Smooth muscle cell (in vitro differentiated cells): ENCODE measurements at regions not wholly inside any gene's neighbourhood (a gene's known extent, or its start where the extent isn't known, plus 50 kb on each side); places are given as distances from the start of the nearest gene placed in this dataset.

Experiments used
- DNase-seq: peaks from one replicate; lab custom pipeline; 2025; ENCODE audit not compliant: unreplicated experiment; lab: John Stamatoyannopoulos, UW
- H2AFZ ChIP-seq: fragments of 200-600 bp; sonication (generic); 2 replicates; pipeline ENCODE4 v1.6.0; 2016; ENCODE audit warnings: antibody characterized with exemption, low read depth, mild to moderate bottlenecking
- H3F3A ChIP-seq: fragments of 200-600 bp; sonication (generic); 2 replicates; pipeline ENCODE4 v1.6.0; 2017; ENCODE audit warnings: antibody characterized with exemption, low read depth
- H3K27ac ChIP-seq: fragments of 200-600 bp; sonication (generic); 2 replicates; pipeline ENCODE4 v1.5.1; 2016; ENCODE audit warnings: low read depth, mild to moderate bottlenecking
- H3K27me3 ChIP-seq: fragments of 200-600 bp; sonication (generic); 2 replicates; pipeline ENCODE4 v1.6.1; 2016; ENCODE audit warnings: low read depth, mild to moderate bottlenecking
- H3K36me3 ChIP-seq: fragments of 200-600 bp; sonication (generic); 2 replicates; pipeline ENCODE4 v1.5.1; 2016; ENCODE audit warnings: low read depth
- H3K4me1 ChIP-seq: fragments of 200-600 bp; sonication (generic); 2 replicates; pipeline ENCODE4 v1.5.1; 2016; ENCODE audit warnings: low read depth
- H3K4me2 ChIP-seq: fragments of 200-600 bp; sonication (generic); 2 replicates; pipeline ENCODE4 v1.6.0; 2016; ENCODE audit warnings: mild to moderate bottlenecking
- H3K4me3 ChIP-seq: fragments of 200-600 bp; sonication (generic); 2 replicates; pipeline ENCODE4 v1.5.1; 2016; ENCODE audit warnings: mild to moderate bottlenecking
- H3K79me2 ChIP-seq: fragments of 200-600 bp; sonication (generic); 2 replicates; pipeline ENCODE4 v1.6.0; 2016; ENCODE audit warnings: low read depth, mild to moderate bottlenecking
- H3K9ac ChIP-seq: fragments of 200-600 bp; sonication (generic); 2 replicates; pipeline ENCODE4 v1.6.0; 2016; ENCODE audit warnings: low read depth
- H3K9me3 ChIP-seq: fragments of 200-600 bp; sonication (generic); replicated peaks from 2 replicates; pipeline ENCODE4 v1.5.1; 2016; ENCODE audit warnings: low read depth
- H4K20me1 ChIP-seq: fragments of 200-600 bp; sonication (generic); 2 replicates; pipeline ENCODE4 v1.6.0; 2016; ENCODE audit warnings: low read depth
- WGBS: methylation state at CpG from one replicate; pipeline ENCODE4 v1.1.7; 2016; ENCODE audit warnings: low lambda C conversion rate; 5-methylcytosine and 5-hydroxymethylcytosine counted together
- TF ChIP-seq, protein P1 (sequence below): fragments of 200-600 bp; sonication (generic); IDR thresholded peaks from 2 replicates; pipeline ENCODE4 v1.5.1; 2017; ENCODE audit warnings: borderline replicate concordance, mild to moderate bottlenecking, antibody characterized with exemption; ENCODE audit not compliant: insufficient read depth, poor library complexity, severe bottlenecking

DNA sequence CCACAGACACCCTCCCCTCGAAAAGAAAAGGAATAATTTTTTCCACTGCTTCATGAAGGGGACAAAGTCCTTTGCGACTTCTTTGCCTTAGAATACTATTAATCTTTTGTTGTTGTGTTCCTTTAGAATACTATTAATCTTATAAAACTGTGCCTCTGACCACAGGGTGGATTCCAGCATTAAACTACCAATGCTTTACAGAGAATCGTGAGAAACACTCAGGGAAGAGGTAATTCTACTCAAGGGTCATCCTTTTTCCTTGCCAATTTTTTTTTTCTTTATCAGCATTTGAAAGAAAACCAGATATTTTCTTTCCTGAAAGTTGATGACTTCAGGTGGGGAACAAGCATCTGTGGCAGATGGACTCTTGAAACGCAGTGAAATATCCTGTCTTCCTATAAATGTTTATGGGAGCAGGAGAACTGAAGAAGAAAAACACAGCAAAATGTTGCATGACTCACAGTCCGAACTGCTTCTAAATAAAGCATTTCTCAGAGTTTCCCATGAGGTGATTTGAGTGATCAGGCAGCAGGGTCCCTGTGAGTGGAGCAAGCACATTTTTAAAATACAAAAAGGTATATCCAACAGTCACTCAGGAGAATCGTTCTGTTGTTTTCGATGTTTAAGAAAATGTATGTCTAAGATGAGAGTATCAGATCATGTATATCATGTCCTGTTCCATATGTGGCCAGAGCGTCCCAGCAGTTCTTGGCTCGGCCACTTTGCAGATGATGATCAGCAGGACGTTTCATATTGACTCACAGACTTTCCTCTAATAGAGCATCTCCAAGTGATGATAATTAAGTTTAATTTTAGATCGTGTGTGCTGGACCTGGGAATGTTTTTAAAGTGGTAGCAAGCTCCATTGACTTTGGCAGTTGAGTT, 154.2 kb upstream of the RUNX1 start:
- peaks cover 18% of the 10 kb centered on the region for H3F3A ChIP-seq
- peak overlapping the region; percentile 74 for H3K9ac ChIP-seq
- TF ChIP-seq, protein P1, sequence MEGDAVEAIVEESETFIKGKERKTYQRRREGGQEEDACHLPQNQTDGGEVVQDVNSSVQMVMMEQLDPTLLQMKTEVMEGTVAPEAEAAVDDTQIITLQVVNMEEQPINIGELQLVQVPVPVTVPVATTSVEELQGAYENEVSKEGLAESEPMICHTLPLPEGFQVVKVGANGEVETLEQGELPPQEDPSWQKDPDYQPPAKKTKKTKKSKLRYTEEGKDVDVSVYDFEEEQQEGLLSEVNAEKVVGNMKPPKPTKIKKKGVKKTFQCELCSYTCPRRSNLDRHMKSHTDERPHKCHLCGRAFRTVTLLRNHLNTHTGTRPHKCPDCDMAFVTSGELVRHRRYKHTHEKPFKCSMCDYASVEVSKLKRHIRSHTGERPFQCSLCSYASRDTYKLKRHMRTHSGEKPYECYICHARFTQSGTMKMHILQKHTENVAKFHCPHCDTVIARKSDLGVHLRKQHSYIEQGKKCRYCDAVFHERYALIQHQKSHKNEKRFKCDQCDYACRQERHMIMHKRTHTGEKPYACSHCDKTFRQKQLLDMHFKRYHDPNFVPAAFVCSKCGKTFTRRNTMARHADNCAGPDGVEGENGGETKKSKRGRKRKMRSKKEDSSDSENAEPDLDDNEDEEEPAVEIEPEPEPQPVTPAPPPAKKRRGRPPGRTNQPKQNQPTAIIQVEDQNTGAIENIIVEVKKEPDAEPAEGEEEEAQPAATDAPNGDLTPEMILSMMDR, result no peak
- no peaks in the 10 kb centered on the region for H3K27me3 ChIP-seq
- peak overlapping the region; percentile 44 for H2AFZ ChIP-seq
- WGBS, result 29% methylated on average over 11 of the region's 11 CpGs
- no peaks in the 10 kb centered on the region for H3K9me3 ChIP-seq
- H3K79me2 ChIP-seq, result no peaks in the 10 kb centered on the region
- H3K36me3 ChIP-seq, result no peaks in the 10 kb centered on the region
- peak overlapping the region; percentile 66 for H3K4me2 ChIP-seq
- DNase-seq, result no peak
- no peaks in the 10 kb centered on the region for H4K20me1 ChIP-seq
- H3K27ac ChIP-seq, result peak overlapping the region; percentile 94
- H3K4me3 ChIP-seq, result no peak overlapping the region
- H3K4me1 ChIP-seq, result peaks cover 8% of the 10 kb centered on the region

DNA sequence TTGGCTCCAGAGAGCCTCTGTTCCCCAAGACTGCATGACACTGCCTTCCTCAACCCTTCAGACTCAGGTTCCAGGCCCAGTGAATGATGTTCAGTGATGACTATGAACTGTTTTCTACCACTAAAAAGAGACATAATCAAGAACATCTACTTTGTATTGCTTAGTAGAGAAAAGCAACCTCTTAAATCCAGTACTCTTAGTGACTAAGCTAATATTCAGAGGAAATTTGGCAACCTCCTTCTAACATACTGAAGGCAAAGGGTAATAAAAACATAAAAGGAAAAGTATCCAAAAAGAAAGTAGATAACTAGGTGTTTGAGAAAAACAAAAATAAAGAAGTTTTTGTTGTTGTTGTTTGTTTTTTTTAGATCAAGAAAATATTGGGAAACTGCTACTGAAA, 153.3 kb upstream of the RUNX1 start:
- Histone ChIP-seq H3K9me3 (no peaks in the 10 kb centered on the region), H3K4me2 (peak overlapping the region; percentile 66), H3K9ac (peak overlapping the region; percentile 74), H3K27me3 (no peaks in the 10 kb centered on the region), H4K20me1 (no peaks in the 10 kb centered on the region), H3K4me3 (no peak overlapping the region), H2AFZ (peak overlapping the region; percentile 44), H3K36me3 (no peaks in the 10 kb centered on the region), H3K27ac (peak overlapping the region; percentile 94), H3F3A (peaks cover 23% of the 10 kb centered on the region), H3K4me1 (peaks cover 8% of the 10 kb centered on the region), H3K79me2 (no peaks in the 10 kb centered on the region)
- no peak for DNase-seq
- TF ChIP-seq, protein P1, result no peak

DNA sequence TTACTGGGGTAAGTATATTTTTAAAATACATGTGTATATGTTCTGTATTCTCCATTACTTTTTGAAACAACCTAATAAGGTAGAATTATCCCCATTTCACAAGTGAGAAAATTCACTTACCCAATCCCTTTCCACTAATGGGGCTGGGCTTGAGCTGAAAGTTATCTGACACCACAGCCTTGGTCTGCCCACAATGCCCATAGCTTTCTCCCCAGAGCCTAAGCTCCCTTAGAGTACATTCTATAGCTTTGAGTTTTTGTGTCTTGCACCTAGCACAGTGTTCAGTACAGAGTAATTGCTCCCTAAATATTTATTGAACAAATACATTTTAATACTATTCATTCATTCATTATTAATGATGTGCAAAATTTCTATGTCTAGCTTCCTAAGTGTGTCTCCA, 152.7 kb upstream of the RUNX1 start:
- Histone ChIP-seq H3K9ac (no peak overlapping the region), H3K4me3 (no peak overlapping the region), H3F3A (peaks cover 29% of the 10 kb centered on the region), H4K20me1 (no peaks in the 10 kb centered on the region), H3K79me2 (no peaks in the 10 kb centered on the region), H2AFZ (no peak overlapping the region), H3K36me3 (no peaks in the 10 kb centered on the region), H3K4me2 (no peak overlapping the region), H3K27me3 (no peaks in the 10 kb centered on the region), H3K9me3 (no peaks in the 10 kb centered on the region), H3K27ac (peak overlapping the region; percentile 94), H3K4me1 (peaks cover 8% of the 10 kb centered on the region)
- no peak for DNase-seq
- TF ChIP-seq, protein P1, result no peak

DNA sequence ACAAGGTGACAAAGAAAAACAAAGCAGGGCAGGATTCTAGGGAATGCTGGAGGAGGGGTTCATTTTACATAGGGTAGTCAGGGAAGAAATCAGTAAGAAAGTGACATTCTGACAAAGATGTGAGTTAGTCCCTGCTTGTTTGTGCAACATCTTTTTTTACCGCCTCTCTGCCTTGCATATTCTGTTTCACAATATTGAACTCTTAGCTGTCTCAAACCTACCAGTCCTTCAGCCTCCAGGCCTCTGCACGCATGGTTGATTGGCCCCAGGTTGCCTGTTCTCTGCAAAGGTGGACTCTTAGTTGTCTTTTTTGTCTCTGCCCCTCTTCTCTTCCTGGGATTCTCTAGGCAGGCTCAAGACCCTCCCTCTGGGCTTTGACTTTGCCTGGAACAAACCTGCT, 152.2 kb upstream of the RUNX1 start:
- no peaks in the 10 kb centered on the region for H3K27me3 ChIP-seq
- H3K79me2 ChIP-seq, result no peaks in the 10 kb centered on the region
- 67% methylated on average over 2 of the region's 2 CpGs for WGBS
- TF ChIP-seq, protein P1, result no peak
- no peak overlapping the region for H2AFZ ChIP-seq
- no peaks in the 10 kb centered on the region for H3K36me3 ChIP-seq
- DNase-seq, result no peak
- peak overlapping the region; percentile 94 for H3K27ac ChIP-seq
- H3K4me3 ChIP-seq, result no peak overlapping the region
- no peaks in the 10 kb centered on the region for H4K20me1 ChIP-seq
- no peak overlapping the region for H3K9ac ChIP-seq
- H3K4me1 ChIP-seq, result peaks cover 8% of the 10 kb centered on the region
- H3F3A ChIP-seq, result peaks cover 31% of the 10 kb centered on the region
- H3K4me2 ChIP-seq, result no peak overlapping the region
- no peaks in the 10 kb centered on the region for H3K9me3 ChIP-seq
